IMR-90 (cell line): ENCODE measurements at regions not wholly inside any gene's neighbourhood (a gene's known extent, or its start where the extent isn't known, plus 50 kb on each side); places are given as distances from the start of the nearest gene placed in this dataset.

ENCODE experiments used
- ATAC-seq: fragments of 200-7000 bp; cut with Tn5 transposase; 2 replicates; pipeline ENCODE4 v1.9.1; 2020; ENCODE audit warnings: low read depth, mild to moderate bottlenecking, moderate library complexity
- BruUV-seq: library from RNA; stranded (reverse); fragments of 400-500 nt; replicated peaks from 2 replicates; lab custom pipeline; 2021; lab: Mats Ljungman, UMichigan
- CTCF ChIA-PET: fragments of 300-600 bp; formaldehyde crosslinking; extraction: SDS; loops from one replicate; lab custom pipeline; 2021; ENCODE audit warnings: antibody characterized with exemption; lab: Yijun Ruan, JAX
- POLR2A ChIA-PET: fragments of 300-600 bp; sonication (Branson Sonifier 250); formaldehyde crosslinking; loops from one replicate; lab custom pipeline; 2022; ENCODE audit warnings: antibody characterized with exemption; ENCODE audit not compliant: unreplicated experiment; lab: Charles Lee
- DNase-seq: peaks from one replicate; pipeline ENCODE4 v3.0.0; 2013
- H2AFZ ChIP-seq: replicated peaks from 2 replicates; pipeline ENCODE3; 2013; ENCODE audit warnings: low read length, mild to moderate bottlenecking; ENCODE audit not compliant: poor library complexity
- H2AK5ac ChIP-seq: 2 replicates; pipeline ENCODE4 v1.6.1; 2013; ENCODE audit warnings: low read depth, low read length, inconsistent platforms
- H2AK9ac ChIP-seq: replicated peaks from 2 replicates; pipeline ENCODE3; 2013; ENCODE audit warnings: mild to moderate bottlenecking, low read depth, low read length, moderate library complexity; ENCODE audit not compliant: poor library complexity
- H2BK120ac ChIP-seq: 2 replicates; pipeline ENCODE4 v1.6.1; 2013; ENCODE audit warnings: low read depth, low read length, inconsistent platforms
- H2BK15ac ChIP-seq: 3 replicates; pipeline ENCODE4 v1.6.1; 2013; ENCODE audit warnings: low read depth, low read length, inconsistent platforms
- H2BK20ac ChIP-seq: 2 replicates; pipeline ENCODE4 v1.6.1; 2013; ENCODE audit warnings: low read depth, mild to moderate bottlenecking, inconsistent platforms, low read length, moderate library complexity
- H2BK5ac ChIP-seq: 2 replicates; pipeline ENCODE4 v1.6.1; 2013; ENCODE audit warnings: mild to moderate bottlenecking, low read depth, low read length, inconsistent platforms; ENCODE audit not compliant: poor library complexity, severe bottlenecking
- H3K14ac ChIP-seq: replicated peaks from 2 replicates; pipeline ENCODE4 v1.6.1; 2013; ENCODE audit warnings: low read depth, low read length, inconsistent platforms
- H3K18ac ChIP-seq: 2 replicates; pipeline ENCODE4 v1.6.1; 2013; ENCODE audit warnings: low read depth, low read length, control low read depth
- H3K23ac ChIP-seq: 2 replicates; pipeline ENCODE4 v1.6.1; 2013; ENCODE audit warnings: low read depth, low read length, inconsistent platforms
- H3K27ac ChIP-seq: 2 replicates; pipeline ENCODE4 v1.5.1; 2013; ENCODE audit warnings: mild to moderate bottlenecking, control low read depth, low read length; ENCODE audit not compliant: insufficient read depth
- H3K27me3 ChIP-seq: 2 replicates; pipeline ENCODE4 v1.6.1; 2013; ENCODE audit warnings: low read length; ENCODE audit not compliant: control insufficient read depth, insufficient read depth
- H3K36me3 ChIP-seq: 2 replicates; pipeline ENCODE4 v1.6.1; 2013; ENCODE audit warnings: low read length, mixed read lengths; ENCODE audit not compliant: control insufficient read depth, insufficient read depth
- H3K4ac ChIP-seq: 2 replicates; pipeline ENCODE4 v1.6.1; 2013; ENCODE audit warnings: low read depth, low read length, inconsistent platforms
- H3K4me1 ChIP-seq: 2 replicates; pipeline ENCODE4 v1.6.1; 2013; ENCODE audit warnings: low read length, mixed read lengths; ENCODE audit not compliant: control insufficient read depth, insufficient read depth
- H3K4me2 ChIP-seq: 2 replicates; pipeline ENCODE4 v1.6.1; 2013; ENCODE audit warnings: low read depth, mild to moderate bottlenecking, control low read depth, low read length, moderate library complexity
- H3K4me3 ChIP-seq: 2 replicates; pipeline ENCODE4 v1.5.1; 2013; ENCODE audit warnings: low read depth, mild to moderate bottlenecking, control low read depth, low read length, moderate library complexity; ENCODE audit not compliant: insufficient read depth
- H3K56ac ChIP-seq: 2 replicates; pipeline ENCODE4 v1.6.1; 2013; ENCODE audit warnings: low read length, inconsistent platforms; ENCODE audit not compliant: insufficient read depth; ENCODE audit errors: extremely low read depth
- H3K79me1 ChIP-seq, 2 experiments: 2 replicates each; pipeline ENCODE4 v1.6.1; 2013; ENCODE audit warnings: low read length in 2 of 2, inconsistent platforms in 1 of 2, low read depth in 1 of 2
- H3K9ac ChIP-seq: 2 replicates; pipeline ENCODE4 v1.6.1; 2013; ENCODE audit warnings: low read depth, low read length, control low read depth
- H3K9me1 ChIP-seq: 2 replicates; pipeline ENCODE4 v1.6.1; 2013; ENCODE audit warnings: low read length, inconsistent platforms; ENCODE audit not compliant: insufficient read depth
- H3K9me3 ChIP-seq: 2 replicates; pipeline ENCODE4 v1.6.1; 2013; ENCODE audit warnings: low read length; ENCODE audit not compliant: control insufficient read depth, insufficient read depth
- H4K20me1 ChIP-seq: 2 replicates; pipeline ENCODE4 v1.6.1; 2013; ENCODE audit warnings: low read length, inconsistent platforms; ENCODE audit not compliant: insufficient read depth
- H4K5ac ChIP-seq: 2 replicates; pipeline ENCODE4 v1.6.1; 2013; ENCODE audit warnings: mild to moderate bottlenecking, low read depth, low read length, control low read depth
- H4K8ac ChIP-seq, 2 experiments: 2 replicates each; pipeline ENCODE4 v1.6.1; 2013; ENCODE audit warnings: low read depth in 2 of 2, low read length in 2 of 2, control low read depth in 1 of 2, inconsistent platforms in 1 of 2
- H4K91ac ChIP-seq: 2 replicates; pipeline ENCODE4 v1.6.1; 2013; ENCODE audit warnings: low read depth, low read length, inconsistent platforms; ENCODE audit not compliant: insufficient read depth
- BHLHE40 ChIP-seq: fragments of 150-350 bp; IDR thresholded peaks from 2 replicates; pipeline ENCODE4 v1.6.1; 2016; ENCODE audit warnings: mild to moderate bottlenecking, low read depth, low read length
- CEBPB ChIP-seq: IDR thresholded peaks from 2 replicates; pipeline ENCODE4 v1.6.1; 2012; ENCODE audit warnings: low read depth, low read length, improper control_type of control experiment
- CHD1 ChIP-seq: IDR thresholded peaks from 2 replicates; pipeline ENCODE4 v1.6.1; 2012; ENCODE audit warnings: low read depth, low read length, improper control_type of control experiment
- ELK1 ChIP-seq: fragments of 150-350 bp; IDR thresholded peaks from 2 replicates; pipeline ENCODE4 v1.6.1; 2016; ENCODE audit warnings: low read depth, mild to moderate bottlenecking, low read length, moderate library complexity, borderline replicate concordance
- FOS ChIP-seq: fragments of 150-350 bp; IDR thresholded peaks from 2 replicates; pipeline ENCODE4 v1.6.1; 2016; ENCODE audit warnings: low read depth, low read length
- MAFK ChIP-seq: IDR thresholded peaks from 2 replicates; pipeline ENCODE4 v1.6.1; 2012; ENCODE audit warnings: low read depth, low read length, improper control_type of control experiment
- MAZ ChIP-seq: IDR thresholded peaks from 2 replicates; pipeline ENCODE4 v1.6.1; 2012; ENCODE audit warnings: low read depth, mild to moderate bottlenecking, low read length, improper control_type of control experiment, moderate library complexity, borderline replicate concordance
- MXI1 ChIP-seq: IDR thresholded peaks from 2 replicates; pipeline ENCODE4 v1.6.1; 2012; ENCODE audit warnings: low read depth, mild to moderate bottlenecking, low read length, moderate library complexity, borderline replicate concordance
- NFE2L2 ChIP-seq: fragments of 150-350 bp; IDR thresholded peaks from 2 replicates; pipeline ENCODE4 v1.6.1; 2016; ENCODE audit warnings: low read depth, mild to moderate bottlenecking, low read length
- POLR2A ChIP-seq: IDR thresholded peaks from 2 replicates; pipeline ENCODE4 v1.6.1; 2012; ENCODE audit warnings: mild to moderate bottlenecking, low read depth, low read length
- RAD21 ChIP-seq: IDR thresholded peaks from 2 replicates; pipeline ENCODE4 v1.6.1; 2012; ENCODE audit warnings: low read length, improper control_type of control experiment
- RCOR1 ChIP-seq: IDR thresholded peaks from 2 replicates; pipeline ENCODE4 v1.6.1; 2012; ENCODE audit warnings: mild to moderate bottlenecking, low read length, improper control_type of control experiment; ENCODE audit not compliant: insufficient replicate concordance
- RFX5 ChIP-seq: IDR thresholded peaks from 2 replicates; pipeline ENCODE4 v1.8.0; 2012; ENCODE audit warnings: low read depth, mild to moderate bottlenecking, low read length, moderate library complexity
- SMC3 ChIP-seq: fragments of 150-350 bp; IDR thresholded peaks from 2 replicates; pipeline ENCODE4 v1.6.1; 2016; ENCODE audit warnings: low read depth, mild to moderate bottlenecking, antibody characterized with exemption, low read length, moderate library complexity
- WGBS, 2 experiments: methylation state at CpG; one replicate each; pipeline versions ENCODE4 v1.1.5 to v1.1.7; 2013; ENCODE audit warnings: missing lambda C conversion rate in 2 of 2; ENCODE audit not compliant: insufficient read length in 1 of 2; ENCODE audit errors: extremely low coverage in 2 of 2; 5-methylcytosine and 5-hydroxymethylcytosine counted together
- dilution Hi-C: fragments of 300-500 bp; cut with HindIII; formaldehyde crosslinking; loops from one replicate; pipeline ENCODE4 v1.14.3; 2018; ENCODE audit warnings: low sequenced_read_pairs; ENCODE audit not compliant: unreplicated experiment
- in situ Hi-C: fragments of 300-500 bp; cut with MboI; formaldehyde crosslinking; loops from 3 replicates; pipeline ENCODE4 v1.14.3; 2019; ENCODE audit warnings: low sequenced_read_pairs, inconsistent platforms, mixed read lengths
- intact Hi-C: fragments of 100-400 bp; cut with micrococcal nuclease; formaldehyde crosslinking; loops from 2 replicates; pipeline ENCODE4 v1.10.0; 2022
- TF ChIP-seq, protein P1 (sequence below): fragments of 150-350 bp; IDR thresholded peaks from 2 replicates; pipeline ENCODE4 v1.6.1; 2017; ENCODE audit warnings: mild to moderate bottlenecking, antibody characterized with exemption, low read length, low read depth
- TF ChIP-seq, protein P2 (sequence below): conservative IDR thresholded peaks from 2 replicates; pipeline ENCODE4 v1.5.1; 2012; ENCODE audit warnings: mild to moderate bottlenecking, low read depth, low read length, improper control_type of control experiment

DNA sequence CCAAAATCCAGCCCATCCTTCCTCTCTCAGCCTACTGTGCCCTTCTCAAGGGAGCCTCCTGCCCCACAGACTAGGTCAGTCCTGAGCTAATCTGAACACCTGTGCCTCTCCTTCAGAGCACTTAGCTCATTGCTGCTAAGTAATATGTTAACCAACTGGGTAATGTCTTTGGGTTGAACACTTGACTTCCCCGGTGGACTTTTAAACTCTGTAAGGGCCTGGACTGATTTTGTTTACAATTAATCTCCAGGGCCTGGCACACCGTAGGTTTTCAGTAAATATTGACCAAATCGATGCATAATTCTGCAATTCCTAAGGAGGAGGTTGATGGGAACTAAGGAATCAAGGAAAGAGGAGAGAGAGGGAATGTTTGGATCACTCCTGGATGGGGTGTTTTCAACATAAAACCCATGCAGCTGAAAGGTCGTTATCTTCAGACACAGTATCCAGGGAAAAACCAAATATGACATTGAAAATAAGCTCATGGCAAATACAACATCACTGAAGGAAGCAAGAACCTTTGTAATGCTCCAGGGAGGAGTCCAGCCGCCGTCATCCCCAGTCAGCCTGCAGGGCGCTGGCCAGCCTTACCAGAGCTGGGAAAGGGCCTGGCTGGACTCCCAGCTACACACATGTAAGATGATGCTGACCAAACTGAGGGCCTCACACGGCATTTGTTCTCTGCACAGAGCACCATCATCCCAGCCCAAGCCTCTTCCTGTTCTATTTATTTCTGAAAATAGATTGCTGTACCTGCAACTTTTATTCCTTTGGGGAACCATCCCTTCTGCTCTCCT is 166.3 kb downstream of the C5orf15 start:
- no peak overlapping the region for H2AFZ ChIP-seq
- no peak overlapping the region for H2BK120ac ChIP-seq
- DNase-seq, result peak; percentile 1
- no peak overlapping the region for H3K56ac ChIP-seq
- no peak for ATAC-seq
- H3K27ac ChIP-seq, result no peak overlapping the region
- dilution Hi-C loops (no loop called here), intact Hi-C loops (no loop called here), in situ Hi-C loops (no loop called here)
- no peak overlapping the region for H2BK5ac ChIP-seq
- no peak overlapping the region for H4K5ac ChIP-seq
- no peak overlapping the region for H3K4me3 ChIP-seq
- H3K4me2 ChIP-seq, result no peak overlapping the region
- no peaks in the 10 kb centered on the region for H3K36me3 ChIP-seq
- TF ChIP-seq RAD21 (no peak), SMC3 (no peak), CEBPB (no peak), FOS (no peak), MAZ (no peak), ELK1 (no peak), MAFK (no peak), RCOR1 (no peak), BHLHE40 (no peak), RFX5 (no peak), NFE2L2 (no peak), MXI1 (no peak), POLR2A (no peak), CHD1 (no peak)
- TF ChIP-seq, protein P1, sequence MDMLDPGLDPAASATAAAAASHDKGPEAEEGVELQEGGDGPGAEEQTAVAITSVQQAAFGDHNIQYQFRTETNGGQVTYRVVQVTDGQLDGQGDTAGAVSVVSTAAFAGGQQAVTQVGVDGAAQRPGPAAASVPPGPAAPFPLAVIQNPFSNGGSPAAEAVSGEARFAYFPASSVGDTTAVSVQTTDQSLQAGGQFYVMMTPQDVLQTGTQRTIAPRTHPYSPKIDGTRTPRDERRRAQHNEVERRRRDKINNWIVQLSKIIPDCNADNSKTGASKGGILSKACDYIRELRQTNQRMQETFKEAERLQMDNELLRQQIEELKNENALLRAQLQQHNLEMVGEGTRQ, result no peak
- TF ChIP-seq, protein P2, sequence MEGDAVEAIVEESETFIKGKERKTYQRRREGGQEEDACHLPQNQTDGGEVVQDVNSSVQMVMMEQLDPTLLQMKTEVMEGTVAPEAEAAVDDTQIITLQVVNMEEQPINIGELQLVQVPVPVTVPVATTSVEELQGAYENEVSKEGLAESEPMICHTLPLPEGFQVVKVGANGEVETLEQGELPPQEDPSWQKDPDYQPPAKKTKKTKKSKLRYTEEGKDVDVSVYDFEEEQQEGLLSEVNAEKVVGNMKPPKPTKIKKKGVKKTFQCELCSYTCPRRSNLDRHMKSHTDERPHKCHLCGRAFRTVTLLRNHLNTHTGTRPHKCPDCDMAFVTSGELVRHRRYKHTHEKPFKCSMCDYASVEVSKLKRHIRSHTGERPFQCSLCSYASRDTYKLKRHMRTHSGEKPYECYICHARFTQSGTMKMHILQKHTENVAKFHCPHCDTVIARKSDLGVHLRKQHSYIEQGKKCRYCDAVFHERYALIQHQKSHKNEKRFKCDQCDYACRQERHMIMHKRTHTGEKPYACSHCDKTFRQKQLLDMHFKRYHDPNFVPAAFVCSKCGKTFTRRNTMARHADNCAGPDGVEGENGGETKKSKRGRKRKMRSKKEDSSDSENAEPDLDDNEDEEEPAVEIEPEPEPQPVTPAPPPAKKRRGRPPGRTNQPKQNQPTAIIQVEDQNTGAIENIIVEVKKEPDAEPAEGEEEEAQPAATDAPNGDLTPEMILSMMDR, result no peak
- H4K20me1 ChIP-seq, result no peaks in the 10 kb centered on the region
- no peak overlapping the region for H2AK5ac ChIP-seq
- ChIA-PET POLR2A (no interaction called here), CTCF (no interaction called here)
- no peaks in the 10 kb centered on the region for H3K4me1 ChIP-seq
- no peak overlapping the region for H2BK15ac ChIP-seq
- no peak overlapping the region for H4K91ac ChIP-seq
- H3K14ac ChIP-seq, result no peak overlapping the region
- no peak overlapping the region for H4K8ac ChIP-seq
- no peaks in the 10 kb centered on the region for H3K9me3 ChIP-seq
- no peak overlapping the region for H3K9ac ChIP-seq
- no peak overlapping the region for H2BK20ac ChIP-seq
- H3K18ac ChIP-seq, result no peak overlapping the region
- 37% methylated on average over 3 of the region's 8 CpGs; no CpG with 5 or more reads in 1 of the 2 experiments for WGBS, 2 experiments
- no peak overlapping the region for H3K4ac ChIP-seq
- no TSS peak for BruUV-seq
- peaks cover 8% of the 10 kb centered on the region for H3K27me3 ChIP-seq
- no peak overlapping the region for H3K23ac ChIP-seq
- no peaks in the 10 kb centered on the region for H3K9me1 ChIP-seq
- no peak overlapping the region for H2AK9ac ChIP-seq
- no peaks in the 10 kb centered on the region for H3K79me1 ChIP-seq
